Testis (tissue), 2 donors: ENCODE measurements at regions not wholly inside any gene's neighbourhood (a gene's known extent, or its start where the extent isn't known, plus 50 kb on each side); places are given as distances from the start of the nearest gene placed in this dataset.

Experiments used
- DNase-seq: peaks from one replicate; pipeline ENCODE4 v3.0.0-alpha.2; 2019
- H3K27ac ChIP-seq, 2 donors: fragments of 200-600 bp; sonication (generic); one replicate each; pipeline ENCODE4 v1.5.1; 2019
- H3K27me3 ChIP-seq: fragments of 200-600 bp; sonication (generic); one replicate; pipeline ENCODE4 v1.5.1; 2019
- H3K36me3 ChIP-seq: fragments of 200-600 bp; sonication (generic); one replicate; pipeline ENCODE4 v1.5.1; 2017; ENCODE audit warnings: low read depth; ENCODE audit errors: missing control alignments
- H3K4me1 ChIP-seq: fragments of 200-600 bp; sonication (generic); one replicate; pipeline ENCODE4 v1.5.1; 2019
- H3K4me3 ChIP-seq, 2 donors: fragments of 200-600 bp; sonication (generic); one replicate each; pipeline ENCODE4 v1.5.1; 2017 to 2019
- H3K9me3 ChIP-seq: fragments of 200-600 bp; sonication (generic); one replicate; pipeline ENCODE4 v1.5.1; 2017
- POLR2A ChIP-seq: fragments of 450-650 bp; IDR thresholded peaks from one replicate; pipeline ENCODE4 v1.6.1; 2017; ENCODE audit warnings: antibody characterized with exemption, mild to moderate bottlenecking, moderate library complexity
- WGBS, 2 donors: methylation state at CpG; one replicate each; pipeline ENCODE4 v1.1.5; 2018; 5-methylcytosine and 5-hydroxymethylcytosine counted together
- intact Hi-C: fragments of 100-400 bp; cut with DNase I; formaldehyde crosslinking; loops from one replicate; pipeline ENCODE4 v1.15.1; 2023; ENCODE audit warnings: low total_unique reads
- TF ChIP-seq, protein P1 (sequence below), 3 experiments: fragments of 450-650 bp in 2 of 3; fragments of 200-600 bp in 1 of 3; sonication (generic) in 1 of 3; IDR thresholded peaks; one replicate each; pipeline ENCODE4 v1.5.1; 2016 to 2019; ENCODE audit warnings: antibody characterized with exemption in 3 of 3, mild to moderate bottlenecking in 2 of 3, moderate library complexity in 1 of 3

DNA sequence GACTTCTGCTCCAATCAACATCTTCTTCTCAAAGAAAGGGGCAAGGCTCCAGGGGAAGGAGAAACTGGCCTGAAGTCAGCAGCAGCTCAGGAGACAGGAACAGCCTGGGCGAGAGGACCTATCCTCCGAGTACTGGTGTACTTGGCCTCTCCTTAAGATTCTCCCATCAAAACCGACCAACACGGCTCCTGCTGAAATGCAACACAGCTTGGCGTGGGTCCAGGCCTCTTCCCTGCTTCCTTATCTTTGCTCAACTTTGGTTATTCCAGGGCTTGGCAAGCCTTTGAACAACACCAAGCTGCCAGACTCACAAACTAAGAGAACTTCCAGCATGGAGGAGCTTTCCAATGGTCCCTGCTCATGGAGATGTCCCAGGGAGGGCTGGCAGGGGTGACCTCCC lies 377.4 kb downstream of the BCL11B start:
- Histone ChIP-seq H3K36me3 (no peaks in the 10 kb centered on the region), H3K4me3 (no peak overlapping the region), H3K27me3 (no peaks in the 10 kb centered on the region), H3K9me3 (no peaks in the 10 kb centered on the region), H3K4me1 (peaks cover 11% of the 10 kb centered on the region), H3K27ac (no peak overlapping the region)
- DNase-seq, result peak; percentile 72
- intact Hi-C loops, result no loop called here
- 34 to 35% methylated on average over 5 of the region's 5 CpGs for WGBS, 2 donors
- TF ChIP-seq POLR2A, result no peak
- TF ChIP-seq, protein P1, sequence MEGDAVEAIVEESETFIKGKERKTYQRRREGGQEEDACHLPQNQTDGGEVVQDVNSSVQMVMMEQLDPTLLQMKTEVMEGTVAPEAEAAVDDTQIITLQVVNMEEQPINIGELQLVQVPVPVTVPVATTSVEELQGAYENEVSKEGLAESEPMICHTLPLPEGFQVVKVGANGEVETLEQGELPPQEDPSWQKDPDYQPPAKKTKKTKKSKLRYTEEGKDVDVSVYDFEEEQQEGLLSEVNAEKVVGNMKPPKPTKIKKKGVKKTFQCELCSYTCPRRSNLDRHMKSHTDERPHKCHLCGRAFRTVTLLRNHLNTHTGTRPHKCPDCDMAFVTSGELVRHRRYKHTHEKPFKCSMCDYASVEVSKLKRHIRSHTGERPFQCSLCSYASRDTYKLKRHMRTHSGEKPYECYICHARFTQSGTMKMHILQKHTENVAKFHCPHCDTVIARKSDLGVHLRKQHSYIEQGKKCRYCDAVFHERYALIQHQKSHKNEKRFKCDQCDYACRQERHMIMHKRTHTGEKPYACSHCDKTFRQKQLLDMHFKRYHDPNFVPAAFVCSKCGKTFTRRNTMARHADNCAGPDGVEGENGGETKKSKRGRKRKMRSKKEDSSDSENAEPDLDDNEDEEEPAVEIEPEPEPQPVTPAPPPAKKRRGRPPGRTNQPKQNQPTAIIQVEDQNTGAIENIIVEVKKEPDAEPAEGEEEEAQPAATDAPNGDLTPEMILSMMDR (IDR thresholded peaks at IDR 0.05), result no peak

DNA sequence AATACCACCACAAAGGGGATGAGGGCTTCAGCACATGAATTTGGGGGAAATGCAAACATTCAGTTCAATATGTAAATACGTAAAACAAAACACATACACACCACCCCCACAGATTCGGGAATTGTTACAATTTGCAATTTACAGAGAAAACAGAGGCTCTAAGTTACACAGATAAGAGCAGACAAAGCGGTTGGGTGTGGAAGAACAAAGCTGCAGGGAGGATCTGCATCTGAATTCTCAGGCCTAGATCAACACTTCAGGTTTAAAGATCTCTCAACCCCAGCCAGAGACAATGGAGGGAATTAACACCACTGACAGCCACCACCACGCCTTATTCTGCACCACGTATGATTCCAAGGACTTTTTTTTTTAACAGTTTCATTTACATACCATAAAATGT lies 375.5 kb downstream of the BCL11B start:
- no peak for DNase-seq
- Histone ChIP-seq H3K27me3 (no peaks in the 10 kb centered on the region), H3K27ac (no peak overlapping the region), H3K9me3 (no peaks in the 10 kb centered on the region), H3K4me3 (no peak overlapping the region), H3K4me1 (peaks cover 2% of the 10 kb centered on the region), H3K36me3 (no peaks in the 10 kb centered on the region)
- intact Hi-C loops, result no loop called here
- WGBS, 2 donors, result 62 to 65% methylated on average over 5 of the region's 5 CpGs
- TF ChIP-seq, protein P1 (IDR thresholded peaks at IDR 0.05), result no peak
- TF ChIP-seq POLR2A, result no peak

DNA sequence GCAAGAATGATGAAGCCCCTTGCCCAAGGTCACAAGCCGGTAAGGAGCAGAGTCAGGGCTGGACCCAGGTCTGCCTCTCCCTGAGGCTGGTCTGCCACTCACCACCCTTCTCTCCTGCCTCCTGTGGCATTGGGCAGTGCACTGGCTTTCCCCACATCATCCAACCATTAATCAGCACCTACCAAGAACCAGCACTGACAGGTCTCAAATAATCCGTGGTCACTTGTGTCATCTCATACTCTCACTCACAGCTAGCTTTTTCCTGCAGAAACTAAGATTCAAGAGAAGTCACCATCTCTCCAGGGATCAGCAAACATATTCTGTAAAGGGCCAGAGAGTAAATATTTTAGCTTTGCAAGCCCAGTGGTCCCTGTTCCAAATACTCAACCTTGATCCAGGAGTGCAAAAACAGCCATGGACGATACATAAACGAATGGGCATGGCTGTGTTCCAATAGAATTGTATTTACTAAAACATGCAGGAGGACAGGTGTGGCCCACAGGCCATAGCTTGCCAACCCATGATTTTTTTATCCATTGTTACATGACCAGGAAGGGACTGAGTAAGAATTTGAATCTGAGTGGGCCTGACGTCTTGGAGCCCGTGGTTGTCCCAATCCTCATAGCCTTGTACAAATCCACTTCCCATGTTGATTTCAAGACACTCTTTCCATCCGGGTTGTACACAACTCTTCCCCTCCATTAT lies 374.2 kb downstream of the BCL11B start:
- DNase-seq, result no peak
- 86 to 87% methylated on average over 7 of the region's 7 CpGs for WGBS, 2 donors
- no peaks in the 10 kb centered on the region for H3K27me3 ChIP-seq
- H3K4me1 ChIP-seq, result no peaks in the 10 kb centered on the region
- intact Hi-C loops, result no loop called here
- no peak overlapping the region for H3K27ac ChIP-seq
- H3K4me3 ChIP-seq, result no peak overlapping the region
- no peaks in the 10 kb centered on the region for H3K9me3 ChIP-seq
- TF ChIP-seq, protein P1 (IDR thresholded peaks at IDR 0.05), result no peak
- no peaks in the 10 kb centered on the region for H3K36me3 ChIP-seq

- intact Hi-C loops, result no loop called here
- WGBS, 2 donors, result 91 to 92% methylated on average over 8 to 9 of the region's 9 CpGs
- no peak for DNase-seq
These were observed 372.6 kb downstream of the BCL11B start for GRCh38 chr14:98899441-98899840.

More at GRCh38 chr14:98899441-98899840, 372.6 kb downstream of the BCL11B start:
- H3K27me3 ChIP-seq, result no peaks in the 10 kb centered on the region
- no peak overlapping the region for H3K27ac ChIP-seq
- H3K4me3 ChIP-seq, result no peak overlapping the region
- no peaks in the 10 kb centered on the region for H3K4me1 ChIP-seq
- TF ChIP-seq, protein P1 (IDR thresholded peaks at IDR 0.05), result no peak
- TF ChIP-seq POLR2A, result no peak
- H3K36me3 ChIP-seq, result no peaks in the 10 kb centered on the region
- no peaks in the 10 kb centered on the region for H3K9me3 ChIP-seq
